ENCODE measurements at regions not wholly inside any gene's neighbourhood (a gene's known extent, or its start where the extent isn't known, plus 50 kb on each side); places are given as distances from the start of the nearest gene placed in this dataset.

- TF ChIP-seq SIN3A (IDR thresholded peaks at IDR 0.05; ENCODE audit: borderline replicate concordance, insufficient read depth, low read length) (no peak), POLR2AphosphoS5 (IDR thresholded peaks at IDR 0.05; ENCODE audit: low read depth, low read length) (no peak)
These were observed 140.4 kb upstream of the RTL1 start for GRCh38 chr14:101043891-101044290.

Data from PFSK-1 (cell line).